GM10266 (cell line): ENCODE measurements at regions not wholly inside any gene's neighbourhood (a gene's known extent, or its start where the extent isn't known, plus 50 kb on each side); places are given as distances from the start of the nearest gene placed in this dataset.

Experiments
- DNase-seq: peaks from one replicate; pipeline ENCODE4 v3.0.0; 2012; ENCODE audit errors: extremely low spot score
- TF ChIP-seq, protein P1 (sequence below): IDR thresholded peaks from 2 replicates; pipeline ENCODE4 v1.5.1; 2012; ENCODE audit warnings: mild to moderate bottlenecking, low read depth; ENCODE audit not compliant: control insufficient read depth, insufficient read depth; ENCODE audit errors: missing control alignments

DNA sequence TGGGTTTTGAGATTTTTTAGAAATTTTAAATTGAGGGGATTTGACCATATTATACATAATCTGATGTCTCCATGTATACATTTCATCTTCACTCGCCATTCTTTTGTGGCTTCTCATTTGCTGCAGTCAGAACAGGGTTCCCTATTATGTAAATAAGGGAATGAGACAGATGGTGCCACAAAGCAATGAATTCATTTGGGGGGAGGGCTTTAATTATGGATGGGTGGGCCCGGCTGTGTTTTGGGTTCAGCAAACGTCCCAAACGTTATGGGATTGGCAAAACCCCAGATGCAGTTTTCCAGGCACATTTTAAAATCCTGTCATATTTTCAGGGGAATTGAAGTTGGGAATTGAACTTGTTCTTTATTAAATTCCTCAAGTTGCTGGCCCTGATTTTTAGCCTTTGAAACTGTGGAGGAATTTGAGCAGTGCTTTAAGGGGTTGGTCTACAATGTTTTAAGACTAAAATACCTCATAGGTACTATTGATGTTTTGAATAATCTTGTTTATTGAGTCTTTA is 558.5 kb upstream of the ZNF462 start:
- no peak for DNase-seq
- TF ChIP-seq, protein P1, sequence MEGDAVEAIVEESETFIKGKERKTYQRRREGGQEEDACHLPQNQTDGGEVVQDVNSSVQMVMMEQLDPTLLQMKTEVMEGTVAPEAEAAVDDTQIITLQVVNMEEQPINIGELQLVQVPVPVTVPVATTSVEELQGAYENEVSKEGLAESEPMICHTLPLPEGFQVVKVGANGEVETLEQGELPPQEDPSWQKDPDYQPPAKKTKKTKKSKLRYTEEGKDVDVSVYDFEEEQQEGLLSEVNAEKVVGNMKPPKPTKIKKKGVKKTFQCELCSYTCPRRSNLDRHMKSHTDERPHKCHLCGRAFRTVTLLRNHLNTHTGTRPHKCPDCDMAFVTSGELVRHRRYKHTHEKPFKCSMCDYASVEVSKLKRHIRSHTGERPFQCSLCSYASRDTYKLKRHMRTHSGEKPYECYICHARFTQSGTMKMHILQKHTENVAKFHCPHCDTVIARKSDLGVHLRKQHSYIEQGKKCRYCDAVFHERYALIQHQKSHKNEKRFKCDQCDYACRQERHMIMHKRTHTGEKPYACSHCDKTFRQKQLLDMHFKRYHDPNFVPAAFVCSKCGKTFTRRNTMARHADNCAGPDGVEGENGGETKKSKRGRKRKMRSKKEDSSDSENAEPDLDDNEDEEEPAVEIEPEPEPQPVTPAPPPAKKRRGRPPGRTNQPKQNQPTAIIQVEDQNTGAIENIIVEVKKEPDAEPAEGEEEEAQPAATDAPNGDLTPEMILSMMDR: no peak

DNA sequence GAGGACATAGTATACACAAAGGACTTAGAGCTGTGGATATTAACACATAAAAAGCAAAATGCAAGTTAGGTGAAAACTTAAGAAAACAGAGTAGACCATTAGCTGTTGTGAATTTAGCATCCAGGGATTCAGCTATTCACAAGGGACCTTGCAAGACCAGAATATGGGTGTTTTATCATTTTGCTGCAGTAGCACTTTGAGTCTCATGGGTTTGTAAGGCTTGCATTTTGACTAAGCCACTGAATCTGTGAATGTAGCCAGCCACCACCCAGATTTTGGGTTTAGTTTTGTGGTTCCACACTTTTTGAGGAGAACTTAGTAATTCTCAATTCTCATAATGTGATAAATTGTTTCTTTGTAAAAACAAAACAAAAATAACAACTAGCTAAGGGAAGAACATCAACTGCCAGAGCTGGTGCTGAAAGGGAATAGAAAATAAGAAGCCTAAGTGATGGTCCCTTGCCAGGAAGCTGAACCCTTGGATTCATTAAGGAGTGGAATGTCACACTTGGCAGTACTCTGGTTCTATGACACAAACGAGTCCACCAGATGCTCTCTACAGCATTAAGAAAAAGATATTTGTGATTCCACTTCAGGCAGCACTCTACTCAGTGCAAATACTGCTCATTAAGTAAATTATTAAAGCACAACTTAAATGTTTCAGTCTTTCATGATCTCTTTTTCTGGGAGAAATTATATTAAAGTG is 557.4 kb upstream of the ZNF462 start:
- TF ChIP-seq, protein P1: no peak
- no peak for DNase-seq

DNA sequence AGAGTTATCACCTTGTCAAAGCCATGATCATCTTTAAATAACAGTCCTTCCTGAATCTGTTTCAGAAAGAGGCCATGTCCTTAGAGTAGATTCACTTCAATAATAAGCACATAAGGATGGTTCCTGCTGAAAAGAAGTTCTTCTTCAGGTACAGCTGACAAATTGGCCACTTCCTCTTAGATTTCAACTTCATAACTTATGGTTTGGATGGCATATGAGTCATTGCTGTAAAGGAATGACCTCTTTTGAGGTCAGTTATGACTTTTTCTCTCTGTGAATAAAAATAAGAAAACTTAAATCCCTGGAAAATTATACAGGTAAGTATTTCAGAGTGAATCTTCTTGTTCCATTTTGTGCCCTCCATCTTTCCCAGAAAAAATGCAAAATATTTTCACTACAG is 555.3 kb upstream of the ZNF462 start:
- DNase-seq: no peak
- TF ChIP-seq, protein P1: no peak

DNA sequence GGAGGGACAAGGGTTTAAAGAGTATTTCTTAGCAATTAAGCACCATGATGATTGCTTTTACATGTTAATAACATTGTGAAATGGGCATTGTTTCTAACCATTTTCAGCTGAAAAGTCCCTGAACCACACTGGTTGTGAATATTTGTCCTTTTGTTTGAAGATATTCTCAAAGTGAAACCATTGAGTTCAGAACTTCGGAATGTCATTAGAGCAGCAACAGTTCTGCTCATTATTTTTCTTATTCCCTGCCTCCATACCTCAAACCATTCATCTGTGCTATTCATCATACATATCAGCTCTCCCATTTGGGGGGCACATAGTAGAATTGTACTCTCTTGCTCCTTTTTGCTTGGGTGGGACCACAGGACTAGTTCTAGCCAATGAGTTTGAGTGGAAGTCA is 553.0 kb upstream of the ZNF462 start:
- TF ChIP-seq, protein P1: no peak

DNA sequence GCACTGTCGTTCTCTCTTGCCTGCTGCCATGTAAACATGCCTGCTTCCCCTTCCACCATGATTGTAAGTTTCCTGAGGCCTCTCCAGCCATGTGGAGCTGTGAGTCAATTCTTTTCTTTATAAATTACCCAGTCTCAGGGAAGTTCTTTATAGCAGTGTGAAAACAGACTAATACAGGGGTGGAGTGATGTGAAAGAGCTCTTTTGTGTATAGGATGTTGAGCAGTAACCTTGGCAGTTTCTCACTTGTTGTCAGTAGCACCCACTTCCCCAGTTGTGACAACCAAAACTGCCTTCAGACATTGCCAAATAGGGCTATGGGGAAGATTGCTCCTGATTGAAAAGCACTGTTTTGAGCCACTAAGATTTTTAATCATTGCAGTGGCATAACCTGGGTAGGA is 552.2 kb upstream of the ZNF462 start:
- TF ChIP-seq, protein P1: no peak
- no peak for DNase-seq

More for the DNA sequence above, 553.0 kb upstream of the ZNF462 start:
- no peak for DNase-seq

DNA sequence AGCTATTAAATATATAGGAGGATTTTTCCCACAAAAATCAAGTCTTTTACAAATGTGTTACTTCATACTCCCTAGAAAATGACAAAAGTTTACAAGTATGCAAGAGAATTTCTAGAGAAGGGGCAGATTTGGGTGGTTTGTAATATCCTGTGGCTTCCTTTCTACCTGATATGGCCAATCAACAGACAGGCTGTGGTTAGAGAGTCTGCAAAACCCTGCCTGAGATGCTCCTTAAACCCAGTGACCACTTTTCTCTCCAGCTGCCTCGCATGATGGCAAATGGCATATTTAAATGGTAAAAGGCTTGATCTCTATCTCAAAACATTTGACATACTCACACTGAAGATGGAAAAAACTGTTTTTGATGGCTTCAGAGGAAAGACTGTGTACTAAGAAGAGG is 550.1 kb upstream of the ZNF462 start:
- TF ChIP-seq, protein P1: no peak
- no peak for DNase-seq

DNA sequence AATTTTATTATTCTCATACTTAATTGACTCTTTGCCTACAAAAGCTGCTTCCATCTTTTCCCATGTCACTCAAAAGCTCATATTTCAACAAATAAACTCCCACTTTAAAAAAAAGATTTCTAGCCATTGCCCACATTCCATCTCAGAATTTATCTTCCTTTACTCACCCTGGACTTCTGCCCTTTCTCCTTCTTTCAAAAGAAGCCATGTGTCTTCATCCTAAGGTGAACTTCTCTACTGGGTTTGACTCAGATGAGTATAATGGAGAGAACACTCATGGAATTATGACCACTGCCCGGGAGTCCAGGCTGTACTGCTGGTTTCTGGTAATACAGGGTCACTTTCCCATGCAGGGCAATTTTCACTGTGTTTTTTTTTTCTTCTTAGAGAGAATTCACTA is 548.5 kb upstream of the ZNF462 start:
- DNase-seq: no peak
- TF ChIP-seq, protein P1: no peak
